Uterus (tissue), 3 donors: ENCODE measurements at regions not wholly inside any gene's neighbourhood (a gene's known extent, or its start where the extent isn't known, plus 50 kb on each side); places are given as distances from the start of the nearest gene placed in this dataset.

ENCODE experiments used
- DNase-seq, 2 donors: peaks; one replicate each; pipeline ENCODE4 v3.0.0-alpha.2; 2019 to 2020
- H3K27ac ChIP-seq, 2 donors: fragments of 200-600 bp; sonication (generic); 1 replicate in 1 of 2; 2 replicates in 1 of 2; pipeline ENCODE4 v1.5.1; 2016 to 2018
- H3K27me3 ChIP-seq, 2 donors: fragments of 200-600 bp; sonication (generic); one replicate each; pipeline ENCODE4 v1.5.1; 2018 to 2019; ENCODE audit warnings: control low read depth in 1 of 2
- H3K36me3 ChIP-seq, 2 donors: fragments of 200-600 bp; sonication (generic); one replicate each; pipeline ENCODE4 v1.5.1; 2019; ENCODE audit warnings: control low read depth in 1 of 2
- H3K4me1 ChIP-seq, 2 donors: fragments of 200-600 bp; sonication (generic); one replicate each; pipeline ENCODE4 v1.5.1; 2018 to 2019; ENCODE audit warnings: control low read depth in 1 of 2
- H3K4me3 ChIP-seq, 2 donors: fragments of 200-600 bp; sonication (generic); 1 replicate in 1 of 2; 2 replicates in 1 of 2; pipeline ENCODE4 v1.5.1; 2018 to 2019; ENCODE audit warnings: mild to moderate bottlenecking in 1 of 2
- H3K9me3 ChIP-seq, 2 donors: fragments of 200-600 bp; sonication (generic); one replicate each; pipeline ENCODE4 v1.5.1; 2019; ENCODE audit warnings: control low read depth in 1 of 2
- CTCF ChIP-seq, 4 experiments: fragments of 200-600 bp in 2 of 4; fragments of 450-650 bp in 2 of 4; sonication (generic) in 2 of 4; IDR thresholded peaks; one replicate each; pipeline ENCODE4 v1.5.1; 2016 to 2019; ENCODE audit warnings: antibody characterized with exemption in 4 of 4, mild to moderate bottlenecking in 2 of 4, moderate library complexity in 1 of 4
- POLR2A ChIP-seq, 2 donors: fragments of 450-650 bp; IDR thresholded peaks; one replicate each; pipeline ENCODE4 v1.6.1; 2016; ENCODE audit warnings: antibody characterized with exemption in 2 of 2, mild to moderate bottlenecking in 1 of 2, moderate library complexity in 1 of 2
- intact Hi-C: fragments of 100-400 bp; cut with DNase I; formaldehyde crosslinking; loops from one replicate; pipeline ENCODE4 v1.15.1; 2023; ENCODE audit warnings: low total_unique reads
- donor health status: DM: yes; HTN: yes; CAD: no.

- Histone ChIP-seq H3K27me3 (no peaks in the 10 kb centered on the region), H3K4me1 (no peaks in the 10 kb centered on the region), H3K36me3 (no peaks in the 10 kb centered on the region), H3K27ac (no peak overlapping the region), H3K9me3 (no peaks in the 10 kb centered on the region), H3K4me3 (no peak overlapping the region)
- intact Hi-C loops, result no loop called here
- no peak for DNase-seq
- TF ChIP-seq POLR2A (IDR thresholded peaks at IDR 0.05) (no peak), CTCF (IDR thresholded peaks at IDR 0.05) (no peak)
Measured at GRCh38 chr16:73798471-73798870, 498.1 kb upstream of the PSMD7 start.

- Histone ChIP-seq H3K36me3 (no peaks in the 10 kb centered on the region), H3K9me3 (no peaks in the 10 kb centered on the region), H3K4me3 (no peak overlapping the region), H3K4me1 (no peaks in the 10 kb centered on the region), H3K27me3 (no peaks in the 10 kb centered on the region), H3K27ac (no peak overlapping the region)
- intact Hi-C loops, result no loop called here
- no peak for DNase-seq
- no peak for TF ChIP-seq CTCF (IDR thresholded peaks at IDR 0.05)
- no peak for TF ChIP-seq POLR2A (IDR thresholded peaks at IDR 0.05)
Measured at GRCh38 chr16:73797115-73797514, 499.5 kb upstream of the PSMD7 start.

- Histone ChIP-seq H3K9me3 (no peaks in the 10 kb centered on the region), H3K4me1 (no peaks in the 10 kb centered on the region), H3K36me3 (no peaks in the 10 kb centered on the region), H3K4me3 (no peak overlapping the region), H3K27me3 (no peaks in the 10 kb centered on the region), H3K27ac (no peak overlapping the region)
- intact Hi-C loops, result no loop called here
- no peak for DNase-seq
- no peak for TF ChIP-seq CTCF (IDR thresholded peaks at IDR 0.05)
- no peak for TF ChIP-seq POLR2A (IDR thresholded peaks at IDR 0.05)
Measured at GRCh38 chr16:73796241-73796640, 500.4 kb upstream of the PSMD7 start.

- Histone ChIP-seq H3K36me3 (no peaks in the 10 kb centered on the region), H3K27me3 (no peaks in the 10 kb centered on the region), H3K9me3 (no peaks in the 10 kb centered on the region), H3K27ac (no peak overlapping the region), H3K4me1 (no peaks in the 10 kb centered on the region), H3K4me3 (no peak overlapping the region)
- intact Hi-C loops, result no loop called here
- DNase-seq, result peak in 1 of 2 donors; percentile 16
- TF ChIP-seq POLR2A (IDR thresholded peaks at IDR 0.05) (no peak), CTCF (IDR thresholded peaks at IDR 0.05) (no peak)
Measured at GRCh38 chr16:73794994-73795393, 501.6 kb upstream of the PSMD7 start.

- Histone ChIP-seq H3K27me3 (no peaks in the 10 kb centered on the region), H3K9me3 (no peaks in the 10 kb centered on the region), H3K27ac (no peak overlapping the region), H3K4me3 (no peak overlapping the region), H3K36me3 (no peaks in the 10 kb centered on the region), H3K4me1 (no peaks in the 10 kb centered on the region)
- DNase-seq, result no peak
- TF ChIP-seq CTCF (IDR thresholded peaks at IDR 0.05) (no peak), POLR2A (IDR thresholded peaks at IDR 0.05) (no peak)
- intact Hi-C loops, result no loop called here
Measured at GRCh38 chr16:73793871-73794437, 502.7 kb upstream of the PSMD7 start.
